HG03469 (cell line): ENCODE measurements at regions not wholly inside any gene's neighbourhood (a gene's known extent, or its start where the extent isn't known, plus 50 kb on each side); places are given as distances from the start of the nearest gene placed in this dataset.
"Not testable (repeated sequence)": the region's sequence is repeated elsewhere in the genome, so short reads cannot be mapped to it uniquely, and the experiment has no call there.

Experiments used
- ATAC-seq: cut with Tn5 transposase; IDR thresholded peaks from one replicate; pipeline ENCODE4 v1.9.1; 2021; ENCODE audit warnings: mild to moderate bottlenecking, moderate library complexity, moderate number of reproducible peaks; ENCODE audit not compliant: unreplicated experiment

- ATAC-seq, result no peak
Measured at GRCh38 chr12:102669056-102669455, 188.7 kb upstream of the IGF1 start.

- not testable (repeated sequence) for ATAC-seq
Measured at GRCh38 chr12:102666176-102666575, 185.8 kb upstream of the IGF1 start.

DNA sequence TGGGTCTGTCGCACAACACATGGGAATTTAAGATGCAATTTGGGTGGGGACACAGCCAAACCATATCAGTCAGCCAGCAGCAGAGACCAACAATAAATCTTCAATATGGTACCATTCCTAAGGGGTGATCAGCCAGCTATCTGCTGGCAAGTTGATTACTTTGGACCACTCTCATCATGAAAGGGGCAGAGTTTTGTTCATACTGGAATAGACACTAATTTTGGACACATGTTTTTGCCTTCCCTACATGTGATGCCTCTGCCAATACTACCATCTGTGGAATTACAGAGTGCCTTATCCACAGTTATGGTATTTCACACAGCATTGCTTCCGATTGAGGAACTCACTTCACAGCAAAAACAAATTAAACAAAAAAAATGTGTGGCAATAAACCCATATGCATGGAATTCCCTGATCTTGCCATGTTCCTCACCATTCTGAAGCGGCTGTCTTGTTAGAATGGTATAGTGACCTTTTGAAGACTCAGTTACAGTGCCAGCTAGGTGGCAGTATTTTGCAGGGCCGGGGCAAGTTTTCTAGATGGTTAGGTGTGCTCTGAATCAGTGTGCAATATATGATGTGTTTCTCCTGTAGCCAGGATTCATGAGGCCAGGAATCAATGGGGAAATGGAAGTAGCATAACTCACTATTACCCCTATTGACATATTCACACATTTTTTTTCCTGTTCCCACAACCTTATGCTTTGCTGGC is 179.0 kb upstream of the IGF1 start:
- no peak for ATAC-seq

GRCh38 chr12:102653406-102653805 is 173.0 kb upstream of the IGF1 start:
- ATAC-seq, result no peak

DNA sequence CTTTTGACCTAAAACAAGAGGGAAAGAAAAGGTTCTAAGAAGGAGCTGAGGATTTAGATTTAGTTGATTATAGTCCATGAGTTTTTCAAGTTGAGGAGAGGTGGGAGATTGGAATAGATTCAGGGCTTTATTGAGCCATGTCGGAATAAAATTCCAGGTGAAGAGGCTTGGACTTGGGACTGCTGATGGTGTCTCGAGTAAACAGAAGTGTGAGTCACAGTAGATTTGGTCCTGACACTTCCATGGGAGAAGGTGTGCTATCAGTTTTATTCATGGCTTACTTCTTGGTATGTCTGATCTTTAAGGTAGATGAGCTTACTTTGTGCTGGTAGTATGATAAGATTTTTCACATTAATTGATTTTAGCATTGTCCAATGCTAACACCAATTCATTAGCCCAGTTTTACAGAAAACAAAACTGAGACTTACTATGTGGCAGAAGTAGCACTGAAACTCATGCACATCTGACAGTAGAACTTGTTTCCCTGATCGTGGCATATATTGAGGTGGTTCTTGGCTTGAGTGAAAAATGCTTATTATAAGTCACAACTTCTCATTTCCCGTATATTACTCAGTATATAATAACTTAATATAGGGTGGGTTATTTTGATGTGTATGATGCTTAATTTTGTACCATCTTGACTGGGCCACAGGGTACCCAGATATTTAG is 172.4 kb upstream of the IGF1 start:
- no peak for ATAC-seq

- no peak for ATAC-seq
Measured at GRCh38 chr12:102645968-102646367, 165.6 kb upstream of the IGF1 start.

- ATAC-seq, result no peak
Measured at GRCh38 chr12:102643879-102644575, 163.7 kb upstream of the IGF1 start.

DNA sequence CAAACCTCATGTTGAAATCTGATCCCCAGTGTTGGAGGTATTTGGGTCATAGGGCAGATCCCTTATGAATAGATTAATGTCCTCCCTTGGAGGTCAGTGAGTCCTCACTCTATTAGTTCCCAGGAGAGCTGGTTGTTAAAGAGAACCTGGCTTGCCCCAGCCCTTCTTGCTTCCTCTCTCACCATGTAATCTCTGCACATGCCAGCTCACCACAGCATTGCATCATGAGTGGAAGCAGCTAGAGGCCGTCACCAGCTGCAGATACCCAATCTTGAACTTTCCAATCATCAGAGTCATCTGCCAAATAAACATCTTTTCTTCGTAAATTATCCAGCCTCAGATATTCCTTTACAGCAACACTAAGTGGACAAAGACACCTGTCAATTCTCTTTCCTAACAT is 161.8 kb upstream of the IGF1 start:
- no peak for ATAC-seq

DNA sequence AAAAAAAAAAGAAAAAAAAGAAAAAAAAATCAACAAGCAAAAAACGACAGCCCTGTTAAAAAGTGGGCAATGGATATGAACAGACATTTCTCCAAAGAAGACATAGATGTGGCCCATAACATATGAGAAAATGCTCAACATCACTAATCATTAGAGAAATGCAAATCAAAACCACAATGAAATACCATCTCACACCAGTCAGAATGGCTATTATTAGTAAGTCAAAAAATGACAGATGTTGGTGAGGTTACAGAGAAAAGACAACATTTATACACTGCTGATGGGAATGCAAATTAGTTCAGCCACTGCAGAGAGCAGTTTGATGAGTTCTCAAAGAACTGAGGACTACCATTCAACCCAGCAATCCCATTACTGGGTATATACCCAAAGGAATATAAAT is 160.3 kb upstream of the IGF1 start:
- ATAC-seq, result not testable (repeated sequence)

- ATAC-seq, result no peak
Measured at GRCh38 chr12:102638777-102639176, 158.4 kb upstream of the IGF1 start.

DNA sequence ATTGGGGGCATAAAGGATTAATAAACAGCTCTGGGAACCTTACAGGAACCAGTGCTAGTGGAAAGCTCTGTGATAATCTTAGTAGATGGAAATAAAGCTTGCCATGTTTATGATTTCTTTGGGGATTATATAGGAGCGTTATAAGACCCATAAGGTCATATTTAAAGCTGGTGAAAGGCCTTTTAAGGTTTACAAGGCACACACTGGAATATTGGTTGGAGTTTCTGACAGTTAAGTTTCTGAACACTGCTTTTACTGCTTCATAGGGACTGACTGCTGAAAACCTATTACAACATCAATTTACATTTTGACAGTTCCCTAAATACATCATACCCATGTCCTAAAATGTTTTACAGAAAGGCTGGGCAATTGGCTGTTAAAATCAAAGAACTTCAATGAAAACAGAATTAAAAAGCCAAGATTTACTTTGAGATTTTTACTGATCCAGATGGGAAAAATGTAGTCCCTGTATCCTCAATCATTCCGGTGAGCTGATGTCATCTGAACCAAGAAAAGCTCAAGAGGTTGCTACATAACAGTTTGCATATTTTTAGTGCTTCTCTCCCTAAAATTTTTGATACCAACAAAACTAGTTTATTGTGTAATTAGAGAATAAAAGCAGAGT is 153.7 kb upstream of the IGF1 start:
- no peak for ATAC-seq

- ATAC-seq, result no peak
Measured at GRCh38 chr12:102631274-102631673, 150.9 kb upstream of the IGF1 start.

DNA sequence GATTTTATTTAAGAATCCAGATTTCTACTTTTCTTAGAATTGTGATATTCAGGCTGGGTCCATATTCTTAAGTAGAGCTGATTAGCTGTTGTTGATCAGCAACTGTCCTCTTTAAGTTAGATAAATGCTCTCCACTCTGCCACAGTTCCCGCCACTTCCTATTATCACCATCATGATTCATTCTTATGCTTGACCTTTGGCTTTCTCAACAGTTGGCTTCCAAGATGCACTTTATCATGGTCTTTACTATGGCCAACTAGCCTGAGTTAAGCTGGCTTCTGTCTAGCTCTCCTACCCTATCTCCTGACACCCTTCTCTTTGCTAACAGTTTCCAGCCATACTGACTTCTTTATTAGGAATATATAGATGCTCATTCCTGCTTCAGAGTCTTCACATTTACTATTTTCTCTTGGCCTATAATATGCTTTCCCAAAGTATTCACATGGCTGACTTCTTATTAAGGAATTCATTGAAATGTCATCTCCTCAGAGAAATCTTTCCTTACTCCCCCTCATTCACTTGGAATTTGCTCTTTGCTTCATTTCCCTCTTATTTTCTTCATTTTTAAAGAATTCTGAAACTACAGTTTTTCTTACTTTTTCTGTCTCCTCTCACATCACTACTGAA is 149.0 kb upstream of the IGF1 start:
- no peak for ATAC-seq

GRCh38 chr12:102625819-102626218 is 145.5 kb upstream of the IGF1 start:
- ATAC-seq, result no peak

- ATAC-seq, result no peak
Measured at GRCh38 chr12:102622618-102623017, 142.3 kb upstream of the IGF1 start.

DNA sequence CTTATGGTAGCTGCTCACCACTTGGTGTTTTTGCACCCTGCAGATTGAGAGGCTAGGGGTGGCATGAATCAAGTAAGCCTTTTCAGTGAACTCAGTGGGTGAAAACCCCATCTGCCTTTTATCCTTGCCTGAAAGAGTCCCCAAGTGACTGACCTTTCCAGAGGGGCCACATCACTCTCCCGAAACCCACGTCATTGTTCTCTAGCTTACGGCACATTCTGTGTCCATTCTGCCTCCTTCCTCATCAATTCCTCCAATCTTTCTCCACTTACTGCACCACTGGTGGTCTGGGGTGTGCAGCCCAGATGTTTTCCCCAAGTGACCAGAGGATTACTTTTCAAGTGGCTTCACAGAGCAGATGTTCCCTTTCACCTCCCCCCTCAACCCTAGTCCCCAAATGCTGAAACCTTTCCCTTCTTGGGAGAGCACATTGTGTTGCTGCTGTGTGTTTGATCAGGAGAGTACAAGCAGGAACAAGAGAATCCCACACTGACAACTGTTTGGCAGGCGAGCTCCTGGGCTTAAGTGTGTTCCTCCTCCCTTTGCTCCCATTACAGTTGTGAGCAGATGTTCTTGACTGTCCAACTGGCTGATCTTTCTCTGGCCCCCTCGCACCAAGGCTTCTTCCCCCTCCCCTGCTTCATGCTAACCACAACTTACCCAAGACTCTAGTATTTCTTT is 138.0 kb upstream of the IGF1 start:
- no peak for ATAC-seq

- no peak for ATAC-seq
Measured at GRCh38 chr12:102616692-102617091, 136.3 kb upstream of the IGF1 start.

- no peak for ATAC-seq
Measured at GRCh38 chr12:102611995-102612394, 131.6 kb upstream of the IGF1 start.

- ATAC-seq, result no peak
Measured at GRCh38 chr12:102609996-102610395, 129.6 kb upstream of the IGF1 start.

- ATAC-seq, result no peak
Measured at GRCh38 chr12:102603021-102603420, 122.7 kb upstream of the IGF1 start.

DNA sequence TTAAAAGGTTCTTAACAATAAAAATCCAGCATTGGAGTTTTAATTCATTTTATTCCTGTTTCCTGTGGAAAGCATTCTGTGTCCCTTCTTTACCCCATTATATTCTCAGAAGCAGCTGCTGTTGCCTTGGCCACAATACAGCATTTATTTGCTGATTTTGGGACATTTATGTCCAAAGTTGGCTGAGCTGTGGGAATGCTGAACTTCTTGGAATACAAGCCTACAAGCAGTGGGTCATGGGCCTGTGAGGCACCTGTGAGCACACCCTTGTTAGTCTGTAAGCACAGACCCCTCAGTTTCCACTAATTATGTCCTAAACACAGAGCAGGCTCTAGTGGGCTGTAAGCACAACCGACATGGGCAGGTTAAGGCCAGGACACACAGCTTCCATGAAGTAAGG is 122.2 kb upstream of the IGF1 start:
- no peak for ATAC-seq
